Mesenchymal stem cell (in vitro differentiated cells and primary cell): ENCODE measurements at regions not wholly inside any gene's neighbourhood (a gene's known extent, or its start where the extent isn't known, plus 50 kb on each side); places are given as distances from the start of the nearest gene placed in this dataset.
A peak's percentile ranks its signal among the peaks of the same experiment; 100 is the strongest.

ENCODE experiments used
- DNase-seq: peaks from one replicate; pipeline ENCODE4 v3.0.0-alpha.2; 2013
- H2AFZ ChIP-seq: one replicate; pipeline ENCODE4 v1.6.1; 2013; ENCODE audit warnings: low read depth, mild to moderate bottlenecking, control low read depth, inconsistent platforms, low read length, moderate library complexity
- H2AK5ac ChIP-seq: 2 replicates; pipeline ENCODE4 v1.6.1; 2013; ENCODE audit warnings: low read length, moderate library complexity, mild to moderate bottlenecking, inconsistent platforms; ENCODE audit not compliant: severe bottlenecking
- H2BK120ac ChIP-seq: one replicate; pipeline ENCODE4 v1.6.1; 2013; ENCODE audit warnings: low read depth, mild to moderate bottlenecking, inconsistent platforms, low read length, moderate library complexity
- H2BK12ac ChIP-seq, 2 experiments: one replicate each; pipeline ENCODE4 v1.6.1; 2013; ENCODE audit warnings: inconsistent platforms in 2 of 2, low read length in 2 of 2, mild to moderate bottlenecking in 2 of 2, moderate library complexity in 2 of 2, control low read depth in 1 of 2
- H2BK15ac ChIP-seq: one replicate; pipeline ENCODE4 v1.6.1; 2013; ENCODE audit warnings: mild to moderate bottlenecking, low read depth, inconsistent platforms; ENCODE audit not compliant: poor library complexity, severe bottlenecking
- H2BK5ac ChIP-seq: 2 replicates; pipeline ENCODE4 v1.6.1; 2013; ENCODE audit warnings: low read depth, mild to moderate bottlenecking, low read length, control low read depth, inconsistent platforms; ENCODE audit not compliant: poor library complexity, severe bottlenecking
- H3K14ac ChIP-seq, 2 experiments: one replicate each; pipeline ENCODE4 v1.6.1; 2013; ENCODE audit warnings: inconsistent platforms in 2 of 2, low read length in 2 of 2, control low read depth in 1 of 2, mild to moderate bottlenecking in 1 of 2, moderate library complexity in 1 of 2
- H3K18ac ChIP-seq, 2 experiments: one replicate each; pipeline ENCODE4 v1.6.1; 2013; ENCODE audit warnings: inconsistent platforms in 2 of 2, low read length in 2 of 2, control low read depth in 1 of 2, low read depth in 1 of 2, mild to moderate bottlenecking in 1 of 2
- H3K23ac ChIP-seq, 2 experiments: one replicate each; pipeline ENCODE4 v1.6.1; 2013; ENCODE audit warnings: inconsistent platforms in 2 of 2, low read length in 2 of 2, mild to moderate bottlenecking in 2 of 2, moderate library complexity in 2 of 2, control low read depth in 1 of 2
- H3K27ac ChIP-seq: 2 replicates; pipeline ENCODE4 v1.5.1; 2013; ENCODE audit warnings: mild to moderate bottlenecking, moderate library complexity, low read length, control low read depth, inconsistent platforms; ENCODE audit not compliant: poor library complexity, severe bottlenecking
- H3K27me3 ChIP-seq, 2 experiments: 2 replicates each; pipeline versions ENCODE4 v1.6.1 to v1.7.0; 2013; ENCODE audit warnings: low read length in 2 of 2, mild to moderate bottlenecking in 2 of 2, moderate library complexity in 2 of 2, control low read depth in 1 of 2, inconsistent platforms in 1 of 2; ENCODE audit not compliant: control insufficient read depth in 1 of 2, insufficient read depth in 1 of 2
- H3K36me3 ChIP-seq, 2 experiments: 2 replicates each; pipeline versions ENCODE4 v1.6.1 to v1.7.0; 2013; ENCODE audit warnings: low read length in 2 of 2, control low read depth in 1 of 2, inconsistent platforms in 1 of 2, low read depth in 1 of 2, mild to moderate bottlenecking in 1 of 2; ENCODE audit not compliant: insufficient read depth in 2 of 2, control insufficient read depth in 1 of 2
- H3K4ac ChIP-seq, 2 experiments: one replicate each; pipeline ENCODE4 v1.6.1; 2013; ENCODE audit warnings: inconsistent platforms in 2 of 2, low read length in 2 of 2, mild to moderate bottlenecking in 2 of 2, moderate library complexity in 2 of 2, control low read depth in 1 of 2, low read depth in 1 of 2
- H3K4me1 ChIP-seq: 2 replicates; pipeline ENCODE4 v1.6.1; 2013; ENCODE audit warnings: low read depth, low read length, control low read depth; ENCODE audit not compliant: control insufficient read depth, insufficient read depth
- H3K4me2 ChIP-seq: 2 replicates; pipeline ENCODE4 v1.6.1; 2013; ENCODE audit warnings: low read length, mild to moderate bottlenecking, inconsistent platforms; ENCODE audit not compliant: poor library complexity, severe bottlenecking
- H3K4me3 ChIP-seq, 2 experiments: 2 replicates each; pipeline versions ENCODE4 v1.5.1 to v1.7.0; 2013; ENCODE audit warnings: low read length in 2 of 2, mild to moderate bottlenecking in 2 of 2, control low read depth in 1 of 2, low read depth in 1 of 2; ENCODE audit not compliant: insufficient read depth in 1 of 2
- H3K79me1 ChIP-seq: replicated peaks from 2 replicates; pipeline ENCODE4 v1.6.1; 2013; ENCODE audit warnings: mild to moderate bottlenecking, control low read depth, low read length, inconsistent platforms; ENCODE audit not compliant: poor library complexity, severe bottlenecking
- H3K9ac ChIP-seq: 2 replicates; pipeline ENCODE4 v1.7.0; 2013; ENCODE audit warnings: mild to moderate bottlenecking, low read length, moderate library complexity
- H3K9me3 ChIP-seq: 2 replicates; pipeline ENCODE4 v1.7.0; 2013; ENCODE audit warnings: mild to moderate bottlenecking, low read length; ENCODE audit not compliant: control insufficient read depth
- H4K8ac ChIP-seq: one replicate; pipeline ENCODE4 v1.6.1; 2013; ENCODE audit warnings: inconsistent platforms, mild to moderate bottlenecking, low read length, moderate library complexity
- H4K91ac ChIP-seq: one replicate; pipeline ENCODE4 v1.6.1; 2013; ENCODE audit warnings: mild to moderate bottlenecking, low read length, inconsistent platforms
- WGBS: methylation state at CpG from one replicate; pipeline ENCODE4 v1.1.7; 2013; ENCODE audit warnings: mixed read lengths; 5-methylcytosine and 5-hydroxymethylcytosine counted together

DNA sequence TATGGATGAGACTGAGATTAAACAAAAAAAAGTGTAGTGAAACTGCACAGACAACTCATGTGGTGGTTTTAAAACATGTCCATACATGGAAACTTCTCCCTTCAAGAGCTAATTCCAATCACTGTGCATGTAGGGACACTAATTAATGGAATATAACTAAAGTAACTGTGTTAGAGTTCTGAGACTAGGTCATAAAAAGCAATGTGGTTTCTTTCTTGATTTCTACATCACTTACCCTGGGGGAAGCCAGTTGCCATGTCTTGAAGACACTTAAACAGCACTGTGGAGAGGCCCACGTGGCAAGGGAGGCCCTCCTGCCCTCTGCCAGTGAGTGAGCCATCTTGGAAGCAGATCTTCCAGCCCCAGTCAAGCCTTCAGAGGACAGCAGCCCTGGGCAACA is 118.2 kb upstream of the DST start:
- Histone ChIP-seq H3K4me1 (peaks cover 21% of the 10 kb centered on the region), H2BK12ac (peak overlapping the region in 1 of 2 experiments; percentile 50), H3K9ac (no peak overlapping the region), H3K79me1 (no peaks in the 10 kb centered on the region), H2BK120ac (no peak overlapping the region), H3K4me3 (no peak overlapping the region), H2BK5ac (no peak overlapping the region), H2BK15ac (no peak overlapping the region), H2AFZ (no peak overlapping the region), H3K14ac (peak overlapping the region in 1 of 2 experiments; percentile 2), H4K91ac (peak overlapping the region; percentile 43), H3K9me3 (no peaks in the 10 kb centered on the region), H3K23ac (no peak overlapping the region), H3K4ac (peak overlapping the region in 1 of 2 experiments; percentile 6), H4K8ac (peak overlapping the region; percentile 19), H3K27ac (no peak overlapping the region), H3K18ac (peak overlapping the region; percentile 4 to 64), H3K36me3 (peaks cover 0 to 7% of the 10 kb centered on the region in 2 experiments), H2AK5ac (no peak overlapping the region), H3K27me3 (no peaks in the 10 kb centered on the region), H3K4me2 (no peak overlapping the region)
- 59% methylated on average over 1 of the region's 1 CpG for WGBS
- no peak for DNase-seq

DNA sequence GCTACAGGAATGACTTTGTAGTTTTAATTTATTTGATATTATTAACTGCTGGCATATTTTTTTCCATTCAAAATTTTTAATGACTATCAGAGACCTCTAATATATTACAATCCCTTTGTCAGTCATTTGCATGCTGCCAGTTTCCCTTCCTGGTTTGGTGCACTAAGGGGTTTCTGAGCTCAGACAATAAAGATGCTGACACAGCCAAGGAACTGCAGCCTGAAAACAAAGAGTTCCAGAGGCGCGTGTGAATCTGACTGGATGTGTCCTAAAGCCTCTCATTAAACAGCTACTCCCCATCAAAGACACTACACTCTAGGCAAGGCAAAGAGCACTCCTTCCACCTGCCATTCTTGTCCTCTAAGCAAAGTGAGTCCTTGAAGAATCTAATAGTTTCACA is 116.8 kb upstream of the DST start:
- H4K8ac ChIP-seq, result no peak overlapping the region
- H2AK5ac ChIP-seq, result no peak overlapping the region
- H3K23ac ChIP-seq, result no peak overlapping the region
- H2BK5ac ChIP-seq, result no peak overlapping the region
- H3K4me2 ChIP-seq, result no peak overlapping the region
- no peak overlapping the region for H3K14ac ChIP-seq
- H3K4me3 ChIP-seq, result no peak overlapping the region
- no peaks in the 10 kb centered on the region for H3K9me3 ChIP-seq
- H3K79me1 ChIP-seq, result no peaks in the 10 kb centered on the region
- H2BK15ac ChIP-seq, result no peak overlapping the region
- no peak for DNase-seq
- H2AFZ ChIP-seq, result no peak overlapping the region
- no peak overlapping the region for H3K18ac ChIP-seq
- H3K9ac ChIP-seq, result no peak overlapping the region
- WGBS, result 54% methylated on average over 2 of the region's 2 CpGs
- H2BK12ac ChIP-seq, result no peak overlapping the region
- peaks cover 21% of the 10 kb centered on the region for H3K4me1 ChIP-seq
- no peak overlapping the region for H4K91ac ChIP-seq
- no peak overlapping the region for H3K27ac ChIP-seq
- H3K4ac ChIP-seq, result no peak overlapping the region
- H2BK120ac ChIP-seq, result no peak overlapping the region
- no peaks in the 10 kb centered on the region for H3K27me3 ChIP-seq
- H3K36me3 ChIP-seq, result peaks cover 0 to 7% of the 10 kb centered on the region in 2 experiments

DNA sequence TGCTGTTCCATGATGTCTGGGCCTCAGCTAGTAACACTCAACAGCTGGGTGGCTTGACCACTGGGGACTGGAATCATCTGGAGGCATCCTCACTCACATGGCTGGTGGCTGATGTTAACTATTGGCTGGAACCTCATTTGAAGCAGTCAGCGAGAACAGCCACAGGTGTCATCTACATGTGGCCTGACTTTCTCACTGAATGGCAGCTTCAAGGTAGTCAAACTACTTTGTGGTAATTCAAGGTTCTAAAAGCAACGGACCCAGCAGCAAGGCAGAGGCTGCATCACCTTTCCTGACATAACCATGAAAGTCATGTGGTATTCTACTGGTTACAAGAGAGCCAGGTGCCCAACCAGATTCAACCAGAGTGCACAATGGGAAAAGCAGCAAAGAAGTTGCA is 115.9 kb upstream of the DST start:
- no peak overlapping the region for H3K14ac ChIP-seq
- H2AFZ ChIP-seq, result no peak overlapping the region
- H4K8ac ChIP-seq, result peak overlapping the region; percentile 19
- no peak overlapping the region for H3K4me2 ChIP-seq
- no peaks in the 10 kb centered on the region for H3K79me1 ChIP-seq
- no peak overlapping the region for H3K27ac ChIP-seq
- H2BK12ac ChIP-seq, result peak overlapping the region; percentile 25 to 46
- H3K4me3 ChIP-seq, result no peak overlapping the region
- H3K9me3 ChIP-seq, result no peaks in the 10 kb centered on the region
- 90% methylated on average over 2 of the region's 2 CpGs for WGBS
- H3K4me1 ChIP-seq, result peaks cover 19% of the 10 kb centered on the region
- no peak for DNase-seq
- H3K27me3 ChIP-seq, result no peaks in the 10 kb centered on the region
- peak overlapping the region; percentile 40 for H2BK120ac ChIP-seq
- no peak overlapping the region for H2BK15ac ChIP-seq
- H3K4ac ChIP-seq, result peak overlapping the region in 1 of 2 experiments; percentile 73
- H4K91ac ChIP-seq, result peak overlapping the region; percentile 1
- H3K18ac ChIP-seq, result peak overlapping the region; percentile 52 to 89
- no peak overlapping the region for H2BK5ac ChIP-seq
- peak overlapping the region in 1 of 2 experiments; percentile 42 for H3K23ac ChIP-seq
- no peak overlapping the region for H3K9ac ChIP-seq
- H3K36me3 ChIP-seq, result peaks cover 0 to 7% of the 10 kb centered on the region in 2 experiments
- no peak overlapping the region for H2AK5ac ChIP-seq

DNA sequence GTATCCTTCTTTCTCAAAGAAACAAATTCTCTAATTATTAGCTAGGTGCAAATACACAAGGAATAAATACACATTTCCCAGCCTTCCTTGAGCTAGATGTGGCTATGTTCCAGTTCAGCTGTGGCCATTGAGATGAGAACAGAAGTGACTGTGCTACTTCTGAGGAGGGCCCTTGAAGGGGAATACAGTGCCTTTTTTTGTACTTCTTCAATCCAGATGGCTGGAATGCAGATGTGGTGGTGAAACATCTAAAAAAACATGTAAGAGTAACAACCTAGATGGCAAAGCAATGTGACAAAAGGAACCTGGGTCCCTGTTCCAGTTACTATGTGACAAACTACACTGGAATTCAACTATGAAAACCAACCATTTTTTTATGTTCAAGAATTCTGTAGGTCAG is 115.4 kb upstream of the DST start:
- Histone ChIP-seq H3K36me3 (peaks cover 0 to 7% of the 10 kb centered on the region in 2 experiments), H2BK15ac (no peak overlapping the region), H3K9ac (no peak overlapping the region), H2BK5ac (no peak overlapping the region), H3K4ac (peak overlapping the region in 1 of 2 experiments; percentile 73), H3K4me1 (peaks cover 16% of the 10 kb centered on the region), H3K23ac (no peak overlapping the region), H2BK120ac (peak overlapping the region; percentile 40), H2BK12ac (no peak overlapping the region), H3K27me3 (no peaks in the 10 kb centered on the region), H3K27ac (no peak overlapping the region), H2AFZ (no peak overlapping the region), H2AK5ac (no peak overlapping the region), H3K14ac (no peak overlapping the region), H3K79me1 (no peaks in the 10 kb centered on the region), H3K18ac (no peak overlapping the region), H3K4me2 (no peak overlapping the region), H4K91ac (no peak overlapping the region), H3K9me3 (no peaks in the 10 kb centered on the region), H4K8ac (no peak overlapping the region), H3K4me3 (no peak overlapping the region)
- no peak for DNase-seq
